ENCODE measurements at regions not wholly inside any gene's neighbourhood (a gene's known extent, or its start where the extent isn't known, plus 50 kb on each side); places are given as distances from the start of the nearest gene placed in this dataset.
A peak's percentile ranks its signal among the peaks of the same experiment; 100 is the strongest.

DNA sequence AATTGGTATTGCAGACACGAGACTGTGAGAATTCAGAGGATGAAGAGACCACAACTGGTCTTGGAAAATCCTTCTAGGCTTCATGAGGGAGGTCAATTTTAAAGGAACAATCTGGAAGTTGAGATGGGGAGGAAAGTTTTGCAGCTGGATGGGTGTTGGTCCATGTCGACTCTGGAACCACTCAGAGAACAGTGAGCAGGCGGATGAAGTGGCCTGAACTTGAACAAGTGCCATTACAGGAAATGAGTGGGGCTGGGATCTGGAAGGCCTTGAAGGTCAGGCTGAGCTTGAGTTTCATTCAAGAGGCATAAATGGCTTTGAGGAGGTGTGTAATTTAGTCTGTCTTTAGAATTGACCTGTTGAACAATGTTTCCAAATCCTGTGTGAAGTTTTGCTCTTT is 140.9 kb downstream of the GALC start:
- no peaks in the 10 kb centered on the region for H3K9me3 ChIP-seq (ENCODE audit: control insufficient read depth in 4 of 4, insufficient read depth in 3 of 4, low read length in 3 of 4)
- DNase-seq (no peak), ATAC-seq (ENCODE audit: insufficient read depth, low FRiP score) (no peak)
- H3K4me3 ChIP-seq: no peak overlapping the region
- H3K4me1 ChIP-seq (ENCODE audit: control insufficient read depth in 5 of 5, insufficient read depth in 5 of 5, low read length in 5 of 5): no peaks in the 10 kb centered on the region
- TF ChIP-seq, protein P1, sequence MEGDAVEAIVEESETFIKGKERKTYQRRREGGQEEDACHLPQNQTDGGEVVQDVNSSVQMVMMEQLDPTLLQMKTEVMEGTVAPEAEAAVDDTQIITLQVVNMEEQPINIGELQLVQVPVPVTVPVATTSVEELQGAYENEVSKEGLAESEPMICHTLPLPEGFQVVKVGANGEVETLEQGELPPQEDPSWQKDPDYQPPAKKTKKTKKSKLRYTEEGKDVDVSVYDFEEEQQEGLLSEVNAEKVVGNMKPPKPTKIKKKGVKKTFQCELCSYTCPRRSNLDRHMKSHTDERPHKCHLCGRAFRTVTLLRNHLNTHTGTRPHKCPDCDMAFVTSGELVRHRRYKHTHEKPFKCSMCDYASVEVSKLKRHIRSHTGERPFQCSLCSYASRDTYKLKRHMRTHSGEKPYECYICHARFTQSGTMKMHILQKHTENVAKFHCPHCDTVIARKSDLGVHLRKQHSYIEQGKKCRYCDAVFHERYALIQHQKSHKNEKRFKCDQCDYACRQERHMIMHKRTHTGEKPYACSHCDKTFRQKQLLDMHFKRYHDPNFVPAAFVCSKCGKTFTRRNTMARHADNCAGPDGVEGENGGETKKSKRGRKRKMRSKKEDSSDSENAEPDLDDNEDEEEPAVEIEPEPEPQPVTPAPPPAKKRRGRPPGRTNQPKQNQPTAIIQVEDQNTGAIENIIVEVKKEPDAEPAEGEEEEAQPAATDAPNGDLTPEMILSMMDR (IDR thresholded peaks at IDR 0.05; ENCODE audit: control extremely low read depth, extremely low read depth): no peak
- no peak overlapping the region for H3K9ac ChIP-seq (ENCODE audit: insufficient read depth in 1 of 2, low read length in 2 of 2)
- H3K36me3 ChIP-seq (ENCODE audit: control insufficient read depth in 4 of 4, insufficient read depth in 4 of 4, low read length in 4 of 4): no peaks in the 10 kb centered on the region
- 67 to 81% methylated on average over 3 of the region's 3 CpGs for WGBS, 2 donors
- H3K27ac ChIP-seq (ENCODE audit: low read depth in 1 of 2, low read length in 1 of 2): no peak overlapping the region
- H3K27me3 ChIP-seq (ENCODE audit: control insufficient read depth in 3 of 3, insufficient read depth in 3 of 3, low read length in 2 of 3): no peaks in the 10 kb centered on the region

DNA sequence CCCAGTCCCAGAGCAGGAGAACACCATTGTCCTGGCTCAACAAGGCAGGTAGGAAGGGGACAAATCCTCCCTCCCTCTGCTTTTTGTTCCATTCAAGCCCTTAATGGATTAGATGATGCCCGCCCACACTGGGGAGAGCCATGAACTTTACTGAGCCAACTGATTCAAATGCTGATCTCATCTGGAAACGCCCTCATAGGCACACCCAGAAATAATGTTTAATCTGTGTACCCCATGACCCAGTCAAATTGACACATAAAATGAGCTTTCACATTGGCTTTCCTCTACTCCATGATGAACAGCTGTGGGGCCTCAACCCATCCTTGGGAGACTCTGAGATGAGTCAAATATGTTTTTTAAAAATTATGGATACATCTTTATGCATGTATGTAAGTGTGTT is 141.8 kb downstream of the GALC start:
- Histone ChIP-seq H3K27ac (ENCODE audit: low read depth in 1 of 2, low read length in 1 of 2) (no peak overlapping the region), H3K36me3 (ENCODE audit: control insufficient read depth in 4 of 4, insufficient read depth in 4 of 4, low read length in 4 of 4) (no peaks in the 10 kb centered on the region), H3K4me3 (no peak overlapping the region), H3K4me1 (ENCODE audit: control insufficient read depth in 5 of 5, insufficient read depth in 5 of 5, low read length in 5 of 5) (no peaks in the 10 kb centered on the region), H3K9ac (ENCODE audit: insufficient read depth in 1 of 2, low read length in 2 of 2) (no peak overlapping the region), H3K27me3 (ENCODE audit: control insufficient read depth in 3 of 3, insufficient read depth in 3 of 3, low read length in 2 of 3) (no peaks in the 10 kb centered on the region), H3K9me3 (ENCODE audit: control insufficient read depth in 4 of 4, insufficient read depth in 3 of 4, low read length in 3 of 4) (peaks cover 0 to 3% (median 0%) of the 10 kb centered on the region in 4 donors)
- 74 to 78% methylated on average over 2 of the region's 2 CpGs for WGBS, 2 donors
- DNase-seq (no peak), ATAC-seq (ENCODE audit: insufficient read depth, low FRiP score) (no peak)
- TF ChIP-seq, protein P1 (IDR thresholded peaks at IDR 0.05; ENCODE audit: control extremely low read depth, extremely low read depth): no peak

DNA sequence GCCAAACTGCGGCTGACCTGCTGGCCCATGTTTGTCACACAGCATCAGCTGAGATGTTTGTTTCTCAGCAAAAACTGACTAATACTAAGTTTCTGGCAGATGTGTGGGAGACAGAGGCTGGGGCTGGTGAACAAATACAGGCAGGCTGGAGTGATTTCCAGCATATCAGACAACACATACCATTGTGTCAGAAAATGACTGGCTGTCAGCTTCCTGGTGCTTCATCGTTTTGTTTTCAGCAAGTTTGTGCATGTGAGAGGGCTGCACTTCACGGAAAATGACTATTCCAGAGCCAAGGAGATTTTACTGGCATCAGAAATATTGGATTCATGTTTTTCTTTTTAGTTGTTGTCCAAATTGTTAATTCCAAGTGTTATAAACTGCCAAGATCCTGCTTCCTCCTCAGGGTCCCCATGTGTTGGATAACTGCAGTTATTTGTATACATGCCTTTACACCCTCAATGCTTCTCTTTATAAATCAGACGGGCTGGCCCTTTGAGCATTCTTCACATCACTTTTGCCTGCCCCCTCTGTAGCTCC is 145.7 kb downstream of the GALC start:
- Histone ChIP-seq H3K27ac (ENCODE audit: low read depth in 1 of 2, low read length in 1 of 2) (no peak overlapping the region), H3K9ac (ENCODE audit: insufficient read depth in 1 of 2, low read length in 2 of 2) (no peak overlapping the region), H3K36me3 (ENCODE audit: control insufficient read depth in 4 of 4, insufficient read depth in 4 of 4, low read length in 4 of 4) (no peaks in the 10 kb centered on the region), H3K9me3 (ENCODE audit: control insufficient read depth in 4 of 4, insufficient read depth in 3 of 4, low read length in 3 of 4) (peaks cover 0 to 3% (median 0%) of the 10 kb centered on the region in 4 donors), H3K27me3 (ENCODE audit: control insufficient read depth in 3 of 3, insufficient read depth in 3 of 3, low read length in 2 of 3) (no peaks in the 10 kb centered on the region), H3K4me1 (ENCODE audit: control insufficient read depth in 5 of 5, insufficient read depth in 5 of 5, low read length in 5 of 5) (no peaks in the 10 kb centered on the region), H3K4me3 (no peak overlapping the region)
- WGBS, 2 donors: 64 to 76% methylated on average over 4 of the region's 4 CpGs
- DNase-seq (peak in 2 of 3 donors; percentile 29 to 50), ATAC-seq (ENCODE audit: insufficient read depth, low FRiP score) (no peak)
- TF ChIP-seq, protein P1 (IDR thresholded peaks at IDR 0.05; ENCODE audit: control extremely low read depth, extremely low read depth): no peak

DNA sequence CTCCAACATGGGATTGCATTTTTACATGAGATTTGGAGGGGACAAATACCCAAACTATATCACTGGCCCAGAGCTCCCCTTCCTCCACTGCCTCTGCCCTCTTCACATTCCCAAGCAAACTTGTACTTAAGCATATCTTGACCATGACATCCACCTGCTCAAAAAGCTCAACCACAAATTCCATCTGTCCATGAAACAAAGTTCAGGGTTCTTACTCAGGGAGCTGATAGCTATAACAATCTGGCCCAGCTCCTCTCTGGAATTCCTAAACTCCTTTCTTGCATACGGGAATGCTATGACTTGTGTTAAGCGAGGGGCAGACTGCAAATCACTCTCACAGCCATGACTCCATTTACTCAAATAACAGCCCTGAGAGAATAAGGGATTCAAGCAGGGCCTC is 152.1 kb downstream of the GALC start:
- WGBS, 2 donors: 88 to 93% methylated on average over 2 of the region's 2 CpGs
- H3K4me3 ChIP-seq: no peak overlapping the region
- DNase-seq (no peak), ATAC-seq (ENCODE audit: insufficient read depth, low FRiP score) (no peak)
- TF ChIP-seq, protein P1 (IDR thresholded peaks at IDR 0.05; ENCODE audit: control extremely low read depth, extremely low read depth): no peak
- no peak overlapping the region for H3K27ac ChIP-seq (ENCODE audit: low read depth in 1 of 2, low read length in 1 of 2)
- no peaks in the 10 kb centered on the region for H3K4me1 ChIP-seq (ENCODE audit: control insufficient read depth in 5 of 5, insufficient read depth in 5 of 5, low read length in 5 of 5)
- H3K27me3 ChIP-seq (ENCODE audit: control insufficient read depth in 3 of 3, insufficient read depth in 3 of 3, low read length in 2 of 3): no peaks in the 10 kb centered on the region
- no peaks in the 10 kb centered on the region for H3K36me3 ChIP-seq (ENCODE audit: control insufficient read depth in 4 of 4, insufficient read depth in 4 of 4, low read length in 4 of 4)
- H3K9me3 ChIP-seq (ENCODE audit: control insufficient read depth in 4 of 4, insufficient read depth in 3 of 4, low read length in 3 of 4): peaks cover 0 to 2% (median 0%) of the 10 kb centered on the region in 4 donors
- H3K9ac ChIP-seq (ENCODE audit: insufficient read depth in 1 of 2, low read length in 2 of 2): no peak overlapping the region
